WERI-Rb-1 (cell line): ENCODE measurements at regions not wholly inside any gene's neighbourhood (a gene's known extent, or its start where the extent isn't known, plus 50 kb on each side); places are given as distances from the start of the nearest gene placed in this dataset.

Experiments
- DNase-seq: peaks from one replicate; pipeline ENCODE4 v3.0.0-alpha.2; 2020
- H3K27ac ChIP-seq: fragments of 250-450 bp; sonication (Bioruptor Pico); 2 replicates; pipeline ENCODE4 v1.5.1; 2020; ENCODE audit warnings: mild to moderate bottlenecking, moderate library complexity
- H3K27me3 ChIP-seq: fragments of 250-450 bp; sonication (Bioruptor Pico); 2 replicates; pipeline ENCODE4 v1.5.1; 2021; ENCODE audit warnings: mild to moderate bottlenecking, low read depth, moderate library complexity; ENCODE audit not compliant: insufficient read depth, severe bottlenecking
- H3K36me3 ChIP-seq: fragments of 250-450 bp; sonication (Bioruptor Pico); 2 replicates; pipeline ENCODE4 v1.5.1; 2020; ENCODE audit warnings: mild to moderate bottlenecking, moderate library complexity
- H3K4me3 ChIP-seq: 2 replicates; pipeline ENCODE4 v1.5.1; 2011; ENCODE audit warnings: low read depth, mild to moderate bottlenecking, control low read depth, low read length
- H3K9me3 ChIP-seq: fragments of 250-450 bp; sonication (Bioruptor Pico); 2 replicates; pipeline ENCODE4 v1.5.1; 2021; ENCODE audit warnings: mild to moderate bottlenecking, moderate library complexity; ENCODE audit not compliant: severe bottlenecking
- TF ChIP-seq, protein P1 (sequence below): IDR thresholded peaks from 2 replicates; pipeline ENCODE4 v1.5.1; 2011; ENCODE audit warnings: low read depth, mild to moderate bottlenecking, control low read depth, inconsistent platforms, low read length

DNA sequence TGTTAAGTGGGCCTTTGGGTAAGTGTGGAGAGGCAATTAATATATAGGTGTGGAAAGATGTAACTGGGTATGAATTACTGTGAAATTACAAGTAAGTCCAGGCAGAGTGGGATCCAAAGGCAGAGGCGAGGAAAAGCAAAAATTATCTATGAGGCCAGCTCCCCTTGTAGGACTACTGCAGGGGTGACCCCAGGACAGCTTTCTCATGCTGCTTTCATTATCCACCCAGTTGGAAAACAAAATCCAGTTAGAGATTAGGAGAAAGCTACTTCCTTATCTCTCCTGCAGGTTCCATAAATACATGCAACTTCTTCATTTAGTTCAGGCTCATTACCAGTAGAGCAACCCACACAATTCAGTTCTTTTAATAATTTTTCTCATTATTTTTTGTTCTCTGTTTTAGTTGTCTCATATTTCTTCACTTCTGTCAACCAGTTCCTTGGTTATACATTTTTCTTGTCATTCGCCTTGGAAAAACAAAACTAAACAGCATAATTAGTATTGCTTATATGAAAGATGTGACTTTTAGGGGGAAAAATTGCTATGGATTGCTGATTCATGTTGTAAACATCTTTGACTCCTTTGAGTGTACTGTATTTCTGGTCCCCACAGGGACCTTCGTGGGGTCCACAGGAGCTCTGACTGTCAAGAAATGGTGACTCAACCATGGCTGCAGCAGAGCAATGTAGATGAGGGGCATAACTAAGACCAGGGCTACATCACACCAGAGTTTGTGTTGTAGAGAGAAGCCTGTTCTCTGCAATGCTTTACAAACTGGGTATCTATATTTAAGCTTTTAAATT lies 110.4 kb upstream of the PARD3B start:
- H3K27ac ChIP-seq, result no peak overlapping the region
- H3K9me3 ChIP-seq, result peaks cover 3% of the 10 kb centered on the region
- no peaks in the 10 kb centered on the region for H3K36me3 ChIP-seq
- no peak overlapping the region for H3K4me3 ChIP-seq
- TF ChIP-seq, protein P1, sequence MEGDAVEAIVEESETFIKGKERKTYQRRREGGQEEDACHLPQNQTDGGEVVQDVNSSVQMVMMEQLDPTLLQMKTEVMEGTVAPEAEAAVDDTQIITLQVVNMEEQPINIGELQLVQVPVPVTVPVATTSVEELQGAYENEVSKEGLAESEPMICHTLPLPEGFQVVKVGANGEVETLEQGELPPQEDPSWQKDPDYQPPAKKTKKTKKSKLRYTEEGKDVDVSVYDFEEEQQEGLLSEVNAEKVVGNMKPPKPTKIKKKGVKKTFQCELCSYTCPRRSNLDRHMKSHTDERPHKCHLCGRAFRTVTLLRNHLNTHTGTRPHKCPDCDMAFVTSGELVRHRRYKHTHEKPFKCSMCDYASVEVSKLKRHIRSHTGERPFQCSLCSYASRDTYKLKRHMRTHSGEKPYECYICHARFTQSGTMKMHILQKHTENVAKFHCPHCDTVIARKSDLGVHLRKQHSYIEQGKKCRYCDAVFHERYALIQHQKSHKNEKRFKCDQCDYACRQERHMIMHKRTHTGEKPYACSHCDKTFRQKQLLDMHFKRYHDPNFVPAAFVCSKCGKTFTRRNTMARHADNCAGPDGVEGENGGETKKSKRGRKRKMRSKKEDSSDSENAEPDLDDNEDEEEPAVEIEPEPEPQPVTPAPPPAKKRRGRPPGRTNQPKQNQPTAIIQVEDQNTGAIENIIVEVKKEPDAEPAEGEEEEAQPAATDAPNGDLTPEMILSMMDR, result no peak
- H3K27me3 ChIP-seq, result no peaks in the 10 kb centered on the region
- DNase-seq, result no peak

GRCh38 chr2:204436230-204436629 lies 109.0 kb upstream of the PARD3B start:
- no peak for DNase-seq
- TF ChIP-seq, protein P1, result no peak
- Histone ChIP-seq H3K36me3 (no peaks in the 10 kb centered on the region), H3K27me3 (no peaks in the 10 kb centered on the region), H3K27ac (no peak overlapping the region), H3K4me3 (no peak overlapping the region), H3K9me3 (peaks cover 3% of the 10 kb centered on the region)

DNA sequence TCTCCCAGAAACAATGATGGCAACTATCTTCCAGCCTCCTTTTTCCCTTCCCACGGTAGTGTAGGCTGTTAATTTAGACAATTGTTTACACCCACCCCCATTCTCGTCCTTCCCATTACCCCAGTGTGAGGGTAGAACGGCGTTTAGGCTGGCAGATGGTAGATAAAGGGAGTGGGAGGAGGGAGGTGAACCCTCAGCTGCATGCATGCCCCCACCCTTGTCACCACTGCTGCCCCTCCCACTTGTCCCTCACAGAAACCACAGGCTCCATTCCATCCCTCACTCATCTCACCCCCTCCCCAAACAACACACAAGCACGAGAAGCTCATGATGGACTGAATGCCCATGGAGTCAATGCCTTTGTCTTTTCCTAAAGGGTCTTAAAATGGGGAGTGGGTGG lies 107.9 kb upstream of the PARD3B start:
- TF ChIP-seq, protein P1, result no peak
- Histone ChIP-seq H3K27me3 (no peaks in the 10 kb centered on the region), H3K27ac (no peak overlapping the region), H3K36me3 (no peaks in the 10 kb centered on the region), H3K4me3 (no peak overlapping the region), H3K9me3 (peaks cover 1% of the 10 kb centered on the region)
- DNase-seq, result no peak

- DNase-seq, result no peak
- H3K27ac ChIP-seq, result no peak overlapping the region
- H3K4me3 ChIP-seq, result no peak overlapping the region
- no peaks in the 10 kb centered on the region for H3K27me3 ChIP-seq
- H3K9me3 ChIP-seq, result no peaks in the 10 kb centered on the region
- no peaks in the 10 kb centered on the region for H3K36me3 ChIP-seq
- TF ChIP-seq, protein P1, result no peak
Measured at GRCh38 chr2:204437815-204438756, 107.2 kb upstream of the PARD3B start.

GRCh38 chr2:204441316-204441715 lies 104.0 kb upstream of the PARD3B start:
- H3K36me3 ChIP-seq, result no peaks in the 10 kb centered on the region
- H3K27me3 ChIP-seq, result no peaks in the 10 kb centered on the region
- H3K27ac ChIP-seq, result no peak overlapping the region
- H3K4me3 ChIP-seq, result no peak overlapping the region
- no peak for DNase-seq
- H3K9me3 ChIP-seq, result no peaks in the 10 kb centered on the region
- TF ChIP-seq, protein P1, result no peak
